ENCODE measurements at regions not wholly inside any gene's neighbourhood (a gene's known extent, or its start where the extent isn't known, plus 50 kb on each side); places are given as distances from the start of the nearest gene placed in this dataset.
A peak's percentile ranks its signal among the peaks of the same experiment; 100 is the strongest.

GRCh38 chr6:1554141-1554475 is 55.6 kb upstream of the FOXC1 start:
- Histone ChIP-seq H3K27me3 (peaks cover 5% of the 10 kb centered on the region), H3K4me1 (replicated peaks in 1 of 2) (no peaks in the 10 kb centered on the region), H3K27ac (no peak overlapping the region), H3K4me3 (peak overlapping the region in 1 of 4 donors; percentile 58), H3K36me3 (replicated peaks in 1 of 2) (no peaks in the 10 kb centered on the region), H3K9me3 (replicated peaks in 1 of 3) (no peaks in the 10 kb centered on the region)
- no peak for DNase-seq
- 75 to 89% (median 78%) methylated on average over 5 to 8 of the region's 8 CpGs for WGBS, 4 donors
- TF ChIP-seq CTCF (IDR thresholded peaks at IDR 0.05): no peak
- no peak for TF ChIP-seq POLR2A (IDR thresholded peaks at IDR 0.05)
- intact Hi-C loops (cut with DNase I): no loop called here

GRCh38 chr6:1554476-1555310 is 55.0 kb upstream of the FOXC1 start:
- intact Hi-C loops (cut with DNase I): no loop called here

GRCh38 chr6:1558388-1558787 is 51.3 kb upstream of the FOXC1 start:
- Histone ChIP-seq H3K9me3 (replicated peaks in 1 of 3) (no peaks in the 10 kb centered on the region), H3K27ac (no peak overlapping the region), H3K27me3 (peaks cover 5% of the 10 kb centered on the region), H3K4me3 (no peak overlapping the region), H3K4me1 (replicated peaks in 1 of 2) (no peaks in the 10 kb centered on the region), H3K36me3 (replicated peaks in 1 of 2) (no peaks in the 10 kb centered on the region)
- DNase-seq: no peak
- TF ChIP-seq POLR2A (IDR thresholded peaks at IDR 0.05): no peak
- TF ChIP-seq CTCF (IDR thresholded peaks at IDR 0.05): no peak
- intact Hi-C loops (cut with DNase I): no loop called here
- 74 to 83% (median 79%) methylated on average over 11 of the region's 11 CpGs for WGBS, 4 donors

More at GRCh38 chr6:1554476-1555310, 55.0 kb upstream of the FOXC1 start:
- peak overlapping the region in 3 of 4 donors; percentile 10 to 58 (median 26) for H3K4me3 ChIP-seq
- peaks cover 5% of the 10 kb centered on the region for H3K27me3 ChIP-seq
- no peaks in the 10 kb centered on the region for H3K36me3 ChIP-seq (replicated peaks in 1 of 2)
- H3K27ac ChIP-seq: peak overlapping the region in 2 of 5 donors; percentile 31 to 70
- 17 to 27% (median 22%) methylated on average over 28 to 46 of the region's 46 CpGs for WGBS, 4 donors
- H3K4me1 ChIP-seq (replicated peaks in 1 of 2): no peaks in the 10 kb centered on the region
- H3K9me3 ChIP-seq (replicated peaks in 1 of 3): no peaks in the 10 kb centered on the region
- TF ChIP-seq POLR2A (IDR thresholded peaks at IDR 0.05) (no peak), CTCF (IDR thresholded peaks at IDR 0.05) (peak; percentile 24 to 64 (median 49))
- DNase-seq: peak; percentile 27 to 56 (median 49)

Small RNA genes lying in the stretch of these regions (small RNA-seq; reads per million reads assigned to genes)
- gene RN7SL352P: 0 reads per million in 2 donors

Data from adrenal gland (tissue), 9 donors.